ENCODE measurements at regions not wholly inside any gene's neighbourhood (a gene's known extent, or its start where the extent isn't known, plus 50 kb on each side); places are given as distances from the start of the nearest gene placed in this dataset.
"Not testable (repeated sequence)": the region's sequence is repeated elsewhere in the genome, so short reads cannot be mapped to it uniquely, and the experiment has no call there.

DNA sequence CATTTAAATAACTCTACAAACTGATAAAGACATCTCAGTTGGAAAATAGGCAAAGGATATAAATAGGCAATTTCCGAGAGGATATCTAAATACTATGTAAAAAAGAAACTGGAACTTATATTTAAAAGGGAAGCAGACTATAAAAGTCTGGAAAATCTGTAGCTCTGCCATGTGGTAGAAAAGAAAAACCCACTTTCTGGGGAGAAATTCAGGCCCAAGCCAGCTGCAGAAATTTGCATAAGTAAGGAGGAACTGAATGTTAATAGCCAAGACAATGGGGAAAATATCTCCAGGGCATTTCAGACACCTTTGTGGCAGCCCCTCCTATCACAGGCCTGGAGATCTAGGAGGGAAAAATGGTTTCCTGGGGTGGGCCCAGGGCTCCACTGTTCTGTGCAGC is 97.8 kb upstream of the ZBED5 start:
- H3K4me1 ChIP-seq, result no peaks in the 10 kb centered on the region

DNA sequence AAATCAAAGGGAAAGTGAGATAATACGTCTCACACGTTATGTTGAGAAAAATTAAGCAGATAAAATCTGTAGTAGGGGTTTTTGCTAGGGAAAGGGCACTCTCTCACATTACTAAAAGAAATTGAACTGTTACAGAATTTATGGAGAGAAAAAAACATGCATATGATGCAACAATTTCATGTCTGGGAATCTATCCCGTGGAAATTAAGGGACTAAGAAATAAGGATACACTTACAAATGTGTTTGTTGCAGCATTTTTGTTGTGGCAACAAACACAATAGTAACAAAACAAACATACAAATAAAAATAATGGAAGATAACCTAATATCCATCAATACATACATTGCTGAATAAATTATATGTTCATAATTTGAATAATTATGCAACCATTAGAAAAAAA is 96.3 kb upstream of the ZBED5 start:
- intact Hi-C loops (cut with DNase I), result no loop called here
- H3K9me3 ChIP-seq, result no peaks in the 10 kb centered on the region
- H3K36me3 ChIP-seq, result no peaks in the 10 kb centered on the region
- DNase-seq (ENCODE audit: low spot score in 2 of 2), result no peak
- H3K27ac ChIP-seq, result no peak overlapping the region
- TF ChIP-seq, protein P1, sequence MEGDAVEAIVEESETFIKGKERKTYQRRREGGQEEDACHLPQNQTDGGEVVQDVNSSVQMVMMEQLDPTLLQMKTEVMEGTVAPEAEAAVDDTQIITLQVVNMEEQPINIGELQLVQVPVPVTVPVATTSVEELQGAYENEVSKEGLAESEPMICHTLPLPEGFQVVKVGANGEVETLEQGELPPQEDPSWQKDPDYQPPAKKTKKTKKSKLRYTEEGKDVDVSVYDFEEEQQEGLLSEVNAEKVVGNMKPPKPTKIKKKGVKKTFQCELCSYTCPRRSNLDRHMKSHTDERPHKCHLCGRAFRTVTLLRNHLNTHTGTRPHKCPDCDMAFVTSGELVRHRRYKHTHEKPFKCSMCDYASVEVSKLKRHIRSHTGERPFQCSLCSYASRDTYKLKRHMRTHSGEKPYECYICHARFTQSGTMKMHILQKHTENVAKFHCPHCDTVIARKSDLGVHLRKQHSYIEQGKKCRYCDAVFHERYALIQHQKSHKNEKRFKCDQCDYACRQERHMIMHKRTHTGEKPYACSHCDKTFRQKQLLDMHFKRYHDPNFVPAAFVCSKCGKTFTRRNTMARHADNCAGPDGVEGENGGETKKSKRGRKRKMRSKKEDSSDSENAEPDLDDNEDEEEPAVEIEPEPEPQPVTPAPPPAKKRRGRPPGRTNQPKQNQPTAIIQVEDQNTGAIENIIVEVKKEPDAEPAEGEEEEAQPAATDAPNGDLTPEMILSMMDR (IDR thresholded peaks at IDR 0.05), result no peak
- no peaks in the 10 kb centered on the region for H3K27me3 ChIP-seq
- H3K4me3 ChIP-seq, result no peak overlapping the region
- H3K4me1 ChIP-seq, result no peaks in the 10 kb centered on the region

More for the DNA sequence above, 97.8 kb upstream of the ZBED5 start:
- Histone ChIP-seq H3K27ac (no peak overlapping the region), H3K27me3 (no peaks in the 10 kb centered on the region), H3K36me3 (no peaks in the 10 kb centered on the region), H3K4me3 (no peak overlapping the region), H3K9me3 (peaks cover 0 to 5% of the 10 kb centered on the region in 2 donors)
- intact Hi-C loops (cut with DNase I), result no loop called here
- TF ChIP-seq, protein P1 (IDR thresholded peaks at IDR 0.05), result no peak
- no peak for DNase-seq (ENCODE audit: low spot score in 2 of 2)

DNA sequence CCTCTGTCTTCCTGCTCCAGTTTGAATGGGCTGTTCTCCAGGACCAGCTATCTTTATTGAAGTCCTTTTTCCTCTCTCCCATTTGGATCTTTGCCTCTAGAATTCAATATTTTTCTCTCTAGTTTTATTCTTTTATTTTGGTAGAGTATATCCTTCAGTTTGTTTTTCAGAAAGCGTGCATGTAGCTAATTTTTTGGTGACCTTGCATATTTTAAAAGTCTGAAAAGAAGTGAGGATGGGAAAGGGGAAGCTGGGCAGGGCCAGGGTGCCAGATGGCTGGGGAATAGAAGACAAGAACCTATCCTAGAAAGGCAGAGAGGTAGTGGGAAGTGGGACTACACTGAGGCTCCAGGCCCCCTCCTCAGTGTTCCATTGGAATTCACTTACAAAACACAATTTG is 95.0 kb upstream of the ZBED5 start:
- Histone ChIP-seq H3K4me1 (no peaks in the 10 kb centered on the region), H3K36me3 (no peaks in the 10 kb centered on the region), H3K27ac (no peak overlapping the region), H3K27me3 (no peaks in the 10 kb centered on the region), H3K9me3 (no peaks in the 10 kb centered on the region), H3K4me3 (no peak overlapping the region)
- DNase-seq (ENCODE audit: low spot score in 2 of 2), result no peak
- intact Hi-C loops (cut with DNase I), result no loop called here
- TF ChIP-seq, protein P1 (IDR thresholded peaks at IDR 0.05), result no peak

DNA sequence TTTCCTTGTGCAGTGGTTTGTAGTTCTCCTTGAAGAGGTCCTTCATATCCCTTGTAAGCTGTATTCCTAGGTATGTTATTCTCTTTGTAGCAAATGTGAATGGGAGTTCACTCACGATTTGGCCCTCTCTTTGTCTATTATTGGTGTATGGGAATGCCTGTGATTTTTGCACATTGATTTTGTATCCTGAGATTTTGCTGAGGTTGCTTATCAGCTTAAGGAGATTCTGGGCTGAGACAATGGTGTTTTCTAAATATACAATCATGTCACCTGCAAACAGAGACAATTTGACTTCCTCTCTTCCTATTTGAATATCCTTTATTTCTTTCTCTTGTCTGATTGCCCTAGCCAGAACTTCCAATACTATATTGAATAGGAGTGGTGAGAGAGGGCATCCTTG is 90.1 kb upstream of the ZBED5 start:
- H3K4me1 ChIP-seq; intact Hi-C loops (cut with DNase I); H3K27me3 ChIP-seq; H3K9me3 ChIP-seq; H3K36me3 ChIP-seq; H3K27ac ChIP-seq; H3K4me3 ChIP-seq; DNase-seq (ENCODE audit: low spot score in 2 of 2): not testable (repeated sequence)

DNA sequence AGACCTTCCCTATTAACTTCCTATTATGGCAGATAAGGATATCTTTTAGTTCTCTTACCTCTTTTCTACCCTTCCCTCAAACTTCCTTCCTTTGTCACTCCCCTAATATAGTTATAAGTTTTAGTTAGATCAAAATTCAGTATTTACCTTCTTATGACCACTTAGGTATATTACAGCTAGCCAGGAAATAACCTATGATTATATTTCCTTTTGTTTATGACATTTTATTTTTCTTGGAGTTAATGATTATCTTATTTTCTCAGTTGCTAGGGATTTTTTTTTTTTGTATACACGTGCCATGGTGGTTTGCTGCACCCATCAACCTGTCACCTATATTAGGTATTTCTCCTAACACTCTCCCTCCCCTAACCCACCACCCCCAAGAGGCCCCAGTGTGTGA is 88.2 kb upstream of the ZBED5 start:
- H3K4me3 ChIP-seq, result no peak overlapping the region
- TF ChIP-seq, protein P1 (IDR thresholded peaks at IDR 0.05), result no peak
- intact Hi-C loops (cut with DNase I), result no loop called here
- H3K9me3 ChIP-seq, result no peaks in the 10 kb centered on the region
- peaks cover 0 to 2% of the 10 kb centered on the region in 2 donors for H3K4me1 ChIP-seq
- DNase-seq (ENCODE audit: low spot score in 2 of 2), result no peak
- no peak overlapping the region for H3K27ac ChIP-seq
- no peaks in the 10 kb centered on the region for H3K27me3 ChIP-seq
- H3K36me3 ChIP-seq, result no peaks in the 10 kb centered on the region

DNA sequence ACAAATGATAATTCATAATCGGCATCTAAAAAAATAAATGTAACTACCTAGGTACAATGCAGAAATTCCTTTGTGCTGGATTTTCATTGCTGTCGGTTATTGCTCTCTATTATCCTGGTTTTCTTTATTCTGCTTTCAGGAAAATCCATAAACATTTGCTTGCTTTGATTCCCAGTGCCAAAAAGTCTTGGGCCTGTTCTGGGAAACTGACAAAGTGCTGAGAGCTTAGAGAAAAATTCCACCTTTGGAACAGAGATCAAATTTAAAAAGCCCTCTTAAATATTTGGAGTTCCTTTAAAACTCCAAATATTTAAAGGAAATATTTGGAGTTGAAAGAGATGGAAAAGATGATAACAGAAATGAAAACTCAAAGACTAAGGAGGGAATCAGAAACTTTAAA is 87.3 kb upstream of the ZBED5 start:
- no peak overlapping the region for H3K27ac ChIP-seq
- no peaks in the 10 kb centered on the region for H3K27me3 ChIP-seq
- H3K4me3 ChIP-seq, result no peak overlapping the region
- DNase-seq (ENCODE audit: low spot score in 2 of 2), result no peak
- TF ChIP-seq, protein P1 (IDR thresholded peaks at IDR 0.05), result no peak
- peaks cover 0 to 2% of the 10 kb centered on the region in 2 donors for H3K4me1 ChIP-seq
- intact Hi-C loops (cut with DNase I), result no loop called here
- H3K9me3 ChIP-seq, result no peaks in the 10 kb centered on the region
- H3K36me3 ChIP-seq, result no peaks in the 10 kb centered on the region
